ENCODE measurements at regions not wholly inside any gene's neighbourhood (a gene's known extent, or its start where the extent isn't known, plus 50 kb on each side); places are given as distances from the start of the nearest gene placed in this dataset.

DNA sequence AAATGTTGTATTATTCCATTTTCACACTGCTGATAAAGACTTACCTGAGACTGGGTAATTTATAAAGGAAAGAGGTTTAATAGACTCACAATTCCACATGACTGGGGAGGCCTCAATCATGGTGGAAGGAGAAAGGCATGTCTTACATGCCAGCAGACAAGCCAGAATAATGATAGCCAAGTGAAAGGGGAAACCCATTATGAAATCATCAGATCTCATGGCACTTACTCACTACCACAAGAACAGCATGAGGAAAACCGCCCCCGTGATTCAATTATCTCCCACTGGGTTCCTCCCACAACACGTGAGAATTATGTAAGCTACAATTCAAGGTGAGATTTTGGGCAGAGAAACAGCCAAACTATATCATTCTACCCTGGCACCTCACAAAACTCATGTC is 2535.1 kb downstream of the ARAP2 start:
- Histone ChIP-seq H3K36me3 (no peaks in the 10 kb centered on the region), H3K9me3 (no peaks in the 10 kb centered on the region), H3K4me3 (no peak overlapping the region), H3K27ac (no peak overlapping the region), H3K27me3 (no peaks in the 10 kb centered on the region), H3K4me1 (no peaks in the 10 kb centered on the region)
- TF ChIP-seq, protein P1, sequence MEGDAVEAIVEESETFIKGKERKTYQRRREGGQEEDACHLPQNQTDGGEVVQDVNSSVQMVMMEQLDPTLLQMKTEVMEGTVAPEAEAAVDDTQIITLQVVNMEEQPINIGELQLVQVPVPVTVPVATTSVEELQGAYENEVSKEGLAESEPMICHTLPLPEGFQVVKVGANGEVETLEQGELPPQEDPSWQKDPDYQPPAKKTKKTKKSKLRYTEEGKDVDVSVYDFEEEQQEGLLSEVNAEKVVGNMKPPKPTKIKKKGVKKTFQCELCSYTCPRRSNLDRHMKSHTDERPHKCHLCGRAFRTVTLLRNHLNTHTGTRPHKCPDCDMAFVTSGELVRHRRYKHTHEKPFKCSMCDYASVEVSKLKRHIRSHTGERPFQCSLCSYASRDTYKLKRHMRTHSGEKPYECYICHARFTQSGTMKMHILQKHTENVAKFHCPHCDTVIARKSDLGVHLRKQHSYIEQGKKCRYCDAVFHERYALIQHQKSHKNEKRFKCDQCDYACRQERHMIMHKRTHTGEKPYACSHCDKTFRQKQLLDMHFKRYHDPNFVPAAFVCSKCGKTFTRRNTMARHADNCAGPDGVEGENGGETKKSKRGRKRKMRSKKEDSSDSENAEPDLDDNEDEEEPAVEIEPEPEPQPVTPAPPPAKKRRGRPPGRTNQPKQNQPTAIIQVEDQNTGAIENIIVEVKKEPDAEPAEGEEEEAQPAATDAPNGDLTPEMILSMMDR (IDR thresholded peaks at IDR 0.05 in 4 of 5, conservative IDR thresholded peaks at IDR 0.05 in 1 of 5) = no peak
- TF ChIP-seq POLR2A (IDR thresholded peaks at IDR 0.05) = no peak
- DNase-seq = no peak
- in situ Hi-C loops (cut with MboI; ENCODE audit: low sequenced_read_pairs in 4 of 4) = no loop called here
- intact Hi-C loops (cut with DNase I; ENCODE audit: low total_unique reads) = no loop called here
- no peak for ATAC-seq

DNA sequence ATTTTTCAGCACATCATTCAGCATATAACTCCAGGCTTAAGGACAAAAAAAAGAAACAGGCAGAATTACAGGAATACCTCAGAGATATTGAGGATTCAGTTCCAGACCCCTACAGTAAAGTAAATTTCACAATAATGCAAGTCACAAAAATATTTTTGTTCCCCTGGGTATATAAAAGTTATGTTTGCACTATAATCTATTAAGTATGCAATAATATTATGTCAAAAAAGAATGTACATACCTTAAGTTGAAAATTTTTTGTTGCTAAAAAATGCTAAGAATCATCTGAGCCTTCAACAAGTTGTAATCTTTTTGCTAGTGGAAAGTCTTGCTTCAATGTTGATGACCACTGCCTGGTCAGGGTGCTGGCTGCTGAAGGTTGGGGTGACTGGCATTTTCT is 2532.5 kb downstream of the ARAP2 start:
- DNase-seq (no peak), ATAC-seq (no peak)
- Histone ChIP-seq H3K4me1 (no peaks in the 10 kb centered on the region), H3K27me3 (no peaks in the 10 kb centered on the region), H3K9me3 (no peaks in the 10 kb centered on the region), H3K4me3 (no peak overlapping the region), H3K27ac (no peak overlapping the region), H3K36me3 (no peaks in the 10 kb centered on the region)
- in situ Hi-C loops (cut with MboI; ENCODE audit: low sequenced_read_pairs in 4 of 4) = no loop called here
- intact Hi-C loops (cut with DNase I; ENCODE audit: low total_unique reads) = no loop called here
- TF ChIP-seq, protein P1 (IDR thresholded peaks at IDR 0.05 in 4 of 5, conservative IDR thresholded peaks at IDR 0.05 in 1 of 5) = no peak
- TF ChIP-seq POLR2A (IDR thresholded peaks at IDR 0.05) = no peak

DNA sequence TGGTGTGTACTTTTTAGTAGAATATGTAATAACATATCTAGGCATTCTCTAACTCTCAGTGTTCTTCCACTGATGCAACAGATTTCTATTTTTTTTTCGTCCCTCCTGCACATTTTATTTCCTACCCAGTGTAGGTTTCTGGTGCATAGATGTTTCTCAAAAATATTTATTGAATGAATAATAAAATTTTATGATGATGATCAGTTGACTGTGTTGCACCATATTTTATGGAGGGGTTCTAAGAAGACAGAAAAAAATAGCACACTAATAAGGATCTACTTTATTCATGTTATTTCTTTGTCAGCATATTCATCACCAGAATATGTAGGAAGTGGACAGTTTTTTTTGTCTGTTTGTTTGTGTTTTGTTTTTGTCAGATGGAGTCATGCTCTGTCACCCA is 2529.3 kb downstream of the ARAP2 start:
- no peaks in the 10 kb centered on the region for H3K36me3 ChIP-seq
- in situ Hi-C loops (cut with MboI; ENCODE audit: low sequenced_read_pairs in 4 of 4) = no loop called here
- H3K4me1 ChIP-seq = no peaks in the 10 kb centered on the region
- H3K27ac ChIP-seq = no peak overlapping the region
- DNase-seq (no peak), ATAC-seq (no peak)
- H3K27me3 ChIP-seq = no peaks in the 10 kb centered on the region
- no peak overlapping the region for H3K4me3 ChIP-seq
- TF ChIP-seq, protein P1 (IDR thresholded peaks at IDR 0.05 in 4 of 5, conservative IDR thresholded peaks at IDR 0.05 in 1 of 5) = no peak
- TF ChIP-seq POLR2A (IDR thresholded peaks at IDR 0.05) = no peak
- intact Hi-C loops (cut with DNase I; ENCODE audit: low total_unique reads) = no loop called here
- H3K9me3 ChIP-seq = no peaks in the 10 kb centered on the region

DNA sequence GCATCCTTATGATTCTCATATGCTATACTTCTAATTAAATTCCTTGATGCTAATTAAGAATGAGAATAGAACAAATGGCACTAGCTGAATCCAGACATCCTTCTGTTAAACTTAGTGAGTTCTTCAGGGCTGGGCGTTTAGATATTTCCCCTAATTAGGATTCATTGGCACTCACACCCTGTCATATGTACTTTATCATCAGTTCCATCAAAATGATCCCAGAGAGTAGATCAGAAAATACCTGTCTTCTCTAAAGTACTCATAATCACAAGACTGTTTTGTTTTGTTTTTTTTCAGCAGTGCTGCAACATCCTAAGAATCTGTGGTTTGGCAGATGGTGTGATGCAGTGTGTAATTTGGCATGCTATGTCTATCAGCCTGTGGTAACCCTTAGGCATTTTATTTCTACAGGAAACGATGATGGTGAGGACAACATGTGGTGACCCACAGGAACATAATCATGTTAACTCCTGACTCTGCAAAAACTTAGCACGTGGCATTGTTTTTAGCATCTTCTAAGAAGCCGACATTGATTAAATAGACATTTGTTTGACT is 2528.4 kb downstream of the ARAP2 start:
- ATAC-seq = peak in 1 of 2 donors; percentile 58

More for the DNA sequence above, 2528.4 kb downstream of the ARAP2 start:
- intact Hi-C loops (cut with DNase I; ENCODE audit: low total_unique reads) (no loop called here), in situ Hi-C loops (cut with MboI; ENCODE audit: low sequenced_read_pairs in 4 of 4) (no loop called here)
- TF ChIP-seq, protein P1 (IDR thresholded peaks at IDR 0.05 in 4 of 5, conservative IDR thresholded peaks at IDR 0.05 in 1 of 5) = no peak
- no peak for TF ChIP-seq POLR2A (IDR thresholded peaks at IDR 0.05)
- DNase-seq = peak in 1 of 2 donors; percentile 17
- no peaks in the 10 kb centered on the region for H3K27me3 ChIP-seq
- H3K27ac ChIP-seq = no peak overlapping the region
- H3K36me3 ChIP-seq = no peaks in the 10 kb centered on the region
- H3K4me3 ChIP-seq = no peak overlapping the region
- no peaks in the 10 kb centered on the region for H3K9me3 ChIP-seq
- H3K4me1 ChIP-seq = no peaks in the 10 kb centered on the region
